HUES48 (cell line): ENCODE measurements at regions not wholly inside any gene's neighbourhood (a gene's known extent, or its start where the extent isn't known, plus 50 kb on each side); places are given as distances from the start of the nearest gene placed in this dataset.

ENCODE experiments used
- H3K27ac ChIP-seq: one replicate; pipeline ENCODE4 v1.7.0; 2013; ENCODE audit warnings: low read depth, low read length, inconsistent platforms
- H3K27me3 ChIP-seq: 2 replicates; pipeline ENCODE4 v1.6.1; 2013; ENCODE audit warnings: mild to moderate bottlenecking, low read length; ENCODE audit not compliant: control insufficient read depth, insufficient read depth
- H3K36me3 ChIP-seq: 2 replicates; pipeline ENCODE4 v1.6.1; 2013; ENCODE audit warnings: low read length; ENCODE audit not compliant: control insufficient read depth, insufficient read depth
- H3K4me1 ChIP-seq: 2 replicates; pipeline ENCODE4 v1.6.1; 2013; ENCODE audit warnings: mild to moderate bottlenecking, low read length; ENCODE audit not compliant: control insufficient read depth, insufficient read depth
- H3K4me3 ChIP-seq: 2 replicates; pipeline ENCODE4 v1.5.1; 2013; ENCODE audit warnings: mild to moderate bottlenecking, low read depth, low read length
- H3K9ac ChIP-seq: 2 replicates; pipeline ENCODE4 v1.6.1; 2013; ENCODE audit warnings: mild to moderate bottlenecking, low read depth, low read length, moderate library complexity
- H3K9me3 ChIP-seq: 2 replicates; pipeline ENCODE4 v1.6.1; 2013; ENCODE audit warnings: low read length; ENCODE audit not compliant: control insufficient read depth, insufficient read depth

- Histone ChIP-seq H3K4me1 (peaks cover 14% of the 10 kb centered on the region), H3K36me3 (no peaks in the 10 kb centered on the region), H3K9me3 (no peaks in the 10 kb centered on the region), H3K9ac (no peak overlapping the region), H3K27ac (no peak overlapping the region), H3K4me3 (no peak overlapping the region), H3K27me3 (no peaks in the 10 kb centered on the region)
Measured at GRCh38 chr13:84077271-84077670, 195.0 kb upstream of the SLITRK1 start.

GRCh38 chr13:84076280-84076679, 194.0 kb upstream of the SLITRK1 start:
- Histone ChIP-seq H3K27me3 (no peaks in the 10 kb centered on the region), H3K4me1 (peaks cover 14% of the 10 kb centered on the region), H3K36me3 (no peaks in the 10 kb centered on the region), H3K27ac (no peak overlapping the region), H3K9ac (no peak overlapping the region), H3K4me3 (no peak overlapping the region), H3K9me3 (no peaks in the 10 kb centered on the region)

- Histone ChIP-seq H3K27ac (no peak overlapping the region), H3K9me3 (no peaks in the 10 kb centered on the region), H3K27me3 (no peaks in the 10 kb centered on the region), H3K4me3 (no peak overlapping the region), H3K9ac (no peak overlapping the region), H3K36me3 (no peaks in the 10 kb centered on the region), H3K4me1 (peaks cover 14% of the 10 kb centered on the region)
Measured at GRCh38 chr13:84050536-84050935, 168.3 kb upstream of the SLITRK1 start.

GRCh38 chr13:84049443-84050219, 167.4 kb upstream of the SLITRK1 start:
- H3K27ac ChIP-seq, result no peak overlapping the region
- H3K9me3 ChIP-seq, result no peaks in the 10 kb centered on the region
- H3K36me3 ChIP-seq, result no peaks in the 10 kb centered on the region
- no peak overlapping the region for H3K9ac ChIP-seq
- no peak overlapping the region for H3K4me3 ChIP-seq
- H3K4me1 ChIP-seq, result peaks cover 23% of the 10 kb centered on the region
- no peaks in the 10 kb centered on the region for H3K27me3 ChIP-seq

GRCh38 chr13:84044805-84045204, 162.5 kb upstream of the SLITRK1 start:
- no peaks in the 10 kb centered on the region for H3K9me3 ChIP-seq
- H3K27ac ChIP-seq, result no peak overlapping the region
- H3K27me3 ChIP-seq, result no peaks in the 10 kb centered on the region
- no peak overlapping the region for H3K4me3 ChIP-seq
- H3K4me1 ChIP-seq, result peaks cover 32% of the 10 kb centered on the region
- H3K9ac ChIP-seq, result no peak overlapping the region
- H3K36me3 ChIP-seq, result no peaks in the 10 kb centered on the region

GRCh38 chr13:84038001-84038400, 155.7 kb upstream of the SLITRK1 start:
- no peak overlapping the region for H3K9ac ChIP-seq
- peak overlapping the region; percentile 66 for H3K27ac ChIP-seq
- H3K4me3 ChIP-seq, result no peak overlapping the region
- H3K9me3 ChIP-seq, result no peaks in the 10 kb centered on the region
- H3K27me3 ChIP-seq, result no peaks in the 10 kb centered on the region
- H3K4me1 ChIP-seq, result peaks cover 28% of the 10 kb centered on the region
- H3K36me3 ChIP-seq, result no peaks in the 10 kb centered on the region

GRCh38 chr13:84032116-84032515, 149.8 kb upstream of the SLITRK1 start:
- Histone ChIP-seq H3K4me3 (no peak overlapping the region), H3K4me1 (peaks cover 3% of the 10 kb centered on the region), H3K27ac (no peak overlapping the region), H3K36me3 (no peaks in the 10 kb centered on the region), H3K9ac (no peak overlapping the region), H3K27me3 (peaks cover 16% of the 10 kb centered on the region), H3K9me3 (no peaks in the 10 kb centered on the region)

GRCh38 chr13:84031120-84031519, 148.8 kb upstream of the SLITRK1 start:
- H3K27me3 ChIP-seq, result peaks cover 26% of the 10 kb centered on the region
- H3K4me3 ChIP-seq, result no peak overlapping the region
- no peaks in the 10 kb centered on the region for H3K36me3 ChIP-seq
- H3K4me1 ChIP-seq, result peaks cover 9% of the 10 kb centered on the region
- no peak overlapping the region for H3K9ac ChIP-seq
- no peak overlapping the region for H3K27ac ChIP-seq
- no peaks in the 10 kb centered on the region for H3K9me3 ChIP-seq

- H3K9me3 ChIP-seq, result no peaks in the 10 kb centered on the region
- H3K4me1 ChIP-seq, result peaks cover 18% of the 10 kb centered on the region
- no peak overlapping the region for H3K9ac ChIP-seq
Measured at GRCh38 chr13:84029396-84029795, 147.1 kb upstream of the SLITRK1 start.

GRCh38 chr13:84025824-84026223, 143.6 kb upstream of the SLITRK1 start:
- Histone ChIP-seq H3K9ac (no peak overlapping the region), H3K4me1 (peaks cover 18% of the 10 kb centered on the region), H3K9me3 (no peaks in the 10 kb centered on the region), H3K27me3 (peaks cover 32% of the 10 kb centered on the region), H3K36me3 (no peaks in the 10 kb centered on the region), H3K4me3 (no peak overlapping the region), H3K27ac (peak overlapping the region; percentile 63)

More at GRCh38 chr13:84029396-84029795, 147.1 kb upstream of the SLITRK1 start:
- H3K36me3 ChIP-seq, result no peaks in the 10 kb centered on the region
- peaks cover 26% of the 10 kb centered on the region for H3K27me3 ChIP-seq
- H3K27ac ChIP-seq, result no peak overlapping the region
- no peak overlapping the region for H3K4me3 ChIP-seq

GRCh38 chr13:83996415-83996814, 114.1 kb upstream of the SLITRK1 start:
- Histone ChIP-seq H3K27me3 (no peaks in the 10 kb centered on the region), H3K9me3 (no peaks in the 10 kb centered on the region), H3K4me1 (no peaks in the 10 kb centered on the region), H3K36me3 (no peaks in the 10 kb centered on the region), H3K27ac (no peak overlapping the region), H3K4me3 (no peak overlapping the region), H3K9ac (no peak overlapping the region)
